HEK293T (cell line): ENCODE measurements at regions not wholly inside any gene's neighbourhood (a gene's known extent, or its start where the extent isn't known, plus 50 kb on each side); places are given as distances from the start of the nearest gene placed in this dataset.

Source experiments
- BHLHE40 ChIP-seq: fragments of 450-650 bp; IDR thresholded peaks from 2 replicates; pipeline ENCODE4 v1.6.1; 2016; ENCODE audit warnings: mild to moderate bottlenecking, moderate library complexity, borderline replicate concordance
- FOXA1 ChIP-seq: fragments of 450-650 bp; IDR thresholded peaks from 2 replicates; pipeline ENCODE4 v1.6.1; 2016; ENCODE audit warnings: mild to moderate bottlenecking
- FOXM1 ChIP-seq: fragments of 450-650 bp; IDR thresholded peaks from 2 replicates; pipeline ENCODE4 v1.6.1; 2017; ENCODE audit warnings: mild to moderate bottlenecking, borderline replicate concordance
- L3MBTL2 ChIP-seq: fragments of 450-650 bp; conservative IDR thresholded peaks from 2 replicates; pipeline ENCODE4 v1.6.1; 2016; ENCODE audit warnings: mild to moderate bottlenecking
- NFRKB ChIP-seq: fragments of 450-650 bp; IDR thresholded peaks from 2 replicates; pipeline ENCODE4 v1.6.1; 2016; ENCODE audit warnings: mild to moderate bottlenecking, moderate library complexity
- SP1 ChIP-seq: fragments of 450-650 bp; IDR thresholded peaks from 2 replicates; pipeline ENCODE4 v1.6.1; 2017
- SUZ12 ChIP-seq: fragments of 450-650 bp; IDR thresholded peaks from 2 replicates; pipeline ENCODE4 v1.6.1; 2016; ENCODE audit warnings: mild to moderate bottlenecking
- ZNF384 ChIP-seq: fragments of 450-650 bp; IDR thresholded peaks from 2 replicates; pipeline ENCODE4 v1.6.1; 2016

- no peak for TF ChIP-seq ZNF384
- TF ChIP-seq SP1, result no peak
- TF ChIP-seq SUZ12, result no peak
- TF ChIP-seq FOXM1, result no peak
- TF ChIP-seq BHLHE40, result no peak
- no peak for TF ChIP-seq FOXA1
- no peak for TF ChIP-seq L3MBTL2
- TF ChIP-seq NFRKB, result no peak
These were observed 56.6 kb upstream of the SPATA13 start for GRCh38 chr13:24103782-24104372.
